Activated CD8-positive, alpha-beta memory T cell treated with anti-CD3 and anti-CD28 coated beads for 24 hours (primary cell): ENCODE measurements at regions not wholly inside any gene's neighbourhood (a gene's known extent, or its start where the extent isn't known, plus 50 kb on each side); places are given as distances from the start of the nearest gene placed in this dataset.
"Not testable (repeated sequence)": the region's sequence is repeated elsewhere in the genome, so short reads cannot be mapped to it uniquely, and the experiment has no call there.

Experiments used
- DNase-seq: peaks from one replicate; pipeline ENCODE4 v3.0.0-alpha.2; 2020

DNA sequence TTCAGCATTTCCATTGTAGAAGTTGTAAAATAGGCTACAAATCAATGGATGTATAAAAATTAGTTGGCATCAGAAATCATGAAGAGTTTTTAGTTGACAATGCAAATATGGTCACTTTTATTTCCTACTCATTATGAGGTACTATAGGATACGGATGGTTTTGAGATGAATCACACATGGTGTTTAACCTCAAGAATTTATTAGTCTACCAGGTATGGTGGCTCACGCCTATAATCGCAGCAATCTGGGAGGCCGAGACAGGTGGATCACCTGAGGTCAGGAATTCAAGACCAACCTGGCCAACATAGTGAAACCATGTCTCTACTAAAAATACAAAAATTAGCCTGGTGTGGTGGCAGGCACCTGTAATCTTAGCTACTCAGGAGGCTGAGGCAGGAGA, 1119.0 kb downstream of the NXPH1 start:
- DNase-seq = not testable (repeated sequence)

DNA sequence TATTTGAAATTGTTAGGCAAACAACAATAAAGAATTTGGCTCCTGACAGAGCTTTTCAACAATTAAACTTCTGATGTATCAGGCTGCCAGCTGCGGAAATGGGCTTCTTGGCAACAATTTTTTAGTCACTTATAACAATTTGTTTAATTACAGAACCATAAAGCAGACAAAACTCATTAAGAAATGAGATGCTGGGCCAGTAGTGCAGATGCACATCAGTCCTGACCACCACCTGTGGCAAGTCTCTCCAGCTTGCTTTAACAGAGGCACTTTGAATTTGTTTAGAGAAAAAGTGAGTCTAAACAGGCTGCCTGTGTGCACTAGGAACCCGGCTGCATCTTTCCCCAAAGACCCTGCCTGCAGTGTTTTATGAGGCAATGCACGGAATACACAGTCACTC, 1124.4 kb downstream of the NXPH1 start:
- DNase-seq = no peak

DNA sequence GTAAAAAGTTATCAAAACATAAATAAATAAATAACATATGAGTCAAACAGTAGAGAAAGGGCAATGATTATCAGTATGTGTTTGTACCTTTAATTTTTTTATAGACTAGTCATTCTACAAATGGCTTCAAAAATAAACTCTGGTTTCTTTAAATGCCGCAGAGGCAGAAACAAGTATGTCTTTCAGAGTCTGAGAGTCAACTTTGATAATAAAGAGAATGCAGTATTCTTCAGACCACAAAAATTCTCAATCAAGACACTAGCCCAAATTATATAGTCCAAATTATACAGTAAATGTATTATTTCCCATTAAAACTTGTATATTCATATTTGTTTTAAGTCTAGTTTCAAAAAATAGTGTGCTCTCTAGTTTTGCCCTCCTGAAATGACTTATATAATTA, 1142.3 kb downstream of the NXPH1 start:
- no peak for DNase-seq

DNA sequence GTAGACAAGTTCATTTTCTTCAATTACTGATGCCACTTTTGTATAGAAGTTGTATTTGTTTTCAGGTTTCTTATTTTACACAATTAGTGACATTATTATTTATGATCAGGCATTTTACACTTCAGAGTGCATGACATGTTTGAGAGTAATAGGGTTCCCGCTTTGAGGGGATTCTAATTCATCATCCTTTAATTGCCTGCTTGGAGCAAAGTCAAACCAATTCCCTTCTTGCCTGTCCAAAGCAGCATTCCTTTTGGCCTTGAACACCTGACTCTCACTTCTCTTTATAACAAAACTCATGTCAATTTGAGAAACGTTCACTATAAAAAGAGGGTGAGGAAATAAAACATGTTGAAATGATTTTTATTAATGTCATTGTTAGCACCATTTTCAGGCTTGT, 1149.4 kb downstream of the NXPH1 start:
- DNase-seq = no peak

DNA sequence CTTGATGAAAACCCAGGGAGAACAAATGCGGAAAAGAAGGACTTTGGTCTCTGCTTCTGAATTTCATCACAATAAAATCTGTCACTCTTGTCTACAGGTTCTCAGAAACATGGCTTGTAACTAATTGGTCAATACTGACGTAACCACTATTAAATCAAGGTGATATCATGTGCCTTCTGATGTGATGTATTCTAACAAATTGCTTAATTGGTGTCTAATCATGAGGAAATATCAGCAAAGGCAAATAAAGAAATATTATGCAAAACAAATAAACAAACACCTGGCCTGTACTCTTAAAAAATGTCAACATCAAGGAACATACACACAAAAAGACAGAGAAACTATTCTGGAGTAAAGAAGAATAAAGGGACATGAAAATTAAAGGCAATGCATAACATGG, 1165.0 kb downstream of the NXPH1 start:
- no peak for DNase-seq

DNA sequence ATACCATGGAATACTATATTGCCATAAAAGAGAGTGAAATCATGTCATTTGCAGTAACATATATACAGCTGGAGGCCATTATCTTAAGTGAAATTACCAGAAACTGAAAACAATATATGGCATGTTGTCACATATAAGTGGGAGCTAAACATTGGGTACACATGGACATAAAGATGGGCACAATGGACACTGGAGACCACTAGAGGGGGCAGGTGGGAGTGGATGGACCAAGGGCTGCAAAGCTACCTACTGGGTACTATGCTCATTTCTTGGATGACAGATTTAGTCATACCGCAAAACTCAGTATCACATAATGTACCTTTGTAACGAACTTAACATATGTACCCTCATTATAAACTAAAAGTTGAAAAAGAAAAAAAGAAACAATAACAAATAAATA, 1167.6 kb downstream of the NXPH1 start:
- no peak for DNase-seq

DNA sequence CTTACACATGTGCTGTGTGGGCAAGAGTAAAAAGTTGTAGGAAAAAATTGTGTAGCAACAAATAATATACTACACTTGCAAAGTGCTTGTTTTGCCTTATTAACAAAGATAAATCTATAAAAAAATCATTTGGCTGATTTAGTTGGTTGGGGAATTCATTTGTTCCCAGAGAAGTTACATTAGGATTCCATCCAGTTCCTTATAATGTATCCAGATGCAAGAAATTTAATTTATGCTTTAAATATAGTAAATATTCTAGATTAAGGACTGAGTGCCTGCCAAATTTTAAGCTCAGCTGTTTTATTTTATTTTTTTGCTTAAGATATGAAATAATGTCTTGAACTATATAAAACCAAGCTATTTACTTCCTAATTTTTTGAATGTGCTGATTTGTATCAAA, 1169.9 kb downstream of the NXPH1 start:
- DNase-seq = no peak

DNA sequence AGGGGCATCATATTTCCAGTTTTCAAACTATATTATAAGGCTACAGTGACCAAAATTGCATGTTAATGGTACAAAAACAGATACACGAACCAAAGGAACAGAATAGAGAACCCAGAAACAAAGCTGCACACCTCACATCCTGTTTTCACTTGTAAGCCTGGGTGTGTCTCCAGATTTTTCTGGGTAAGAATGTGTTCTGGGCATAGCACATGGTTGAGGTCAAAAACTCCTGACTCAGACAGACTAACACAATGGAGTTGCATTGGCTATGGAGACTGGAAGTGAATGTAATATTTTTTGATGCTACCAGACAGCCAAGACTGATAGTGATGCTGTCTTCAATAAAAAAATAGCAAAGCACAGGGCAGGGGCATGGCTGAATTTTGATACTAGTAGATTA, 1175.2 kb downstream of the NXPH1 start:
- no peak for DNase-seq

DNA sequence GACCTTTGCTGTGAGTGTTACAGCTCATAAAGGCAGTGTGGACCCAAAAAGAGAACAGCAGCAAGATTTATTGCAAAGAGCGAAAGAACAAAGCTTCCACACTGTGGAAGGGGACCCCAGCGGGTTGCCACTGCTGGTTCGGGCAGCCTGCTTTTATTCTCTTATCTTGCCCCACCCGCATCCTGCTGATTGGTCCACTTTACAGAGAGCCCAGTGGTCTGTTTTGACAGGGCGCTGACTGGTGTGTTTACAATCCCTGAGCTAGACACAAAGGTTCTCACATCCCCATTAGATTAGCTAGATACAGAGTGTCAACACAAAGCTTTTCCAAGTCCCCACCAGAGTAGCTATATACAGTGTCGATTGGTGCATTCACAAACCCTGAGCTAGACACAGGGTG, 1187.5 kb downstream of the NXPH1 start:
- not testable (repeated sequence) for DNase-seq

DNA sequence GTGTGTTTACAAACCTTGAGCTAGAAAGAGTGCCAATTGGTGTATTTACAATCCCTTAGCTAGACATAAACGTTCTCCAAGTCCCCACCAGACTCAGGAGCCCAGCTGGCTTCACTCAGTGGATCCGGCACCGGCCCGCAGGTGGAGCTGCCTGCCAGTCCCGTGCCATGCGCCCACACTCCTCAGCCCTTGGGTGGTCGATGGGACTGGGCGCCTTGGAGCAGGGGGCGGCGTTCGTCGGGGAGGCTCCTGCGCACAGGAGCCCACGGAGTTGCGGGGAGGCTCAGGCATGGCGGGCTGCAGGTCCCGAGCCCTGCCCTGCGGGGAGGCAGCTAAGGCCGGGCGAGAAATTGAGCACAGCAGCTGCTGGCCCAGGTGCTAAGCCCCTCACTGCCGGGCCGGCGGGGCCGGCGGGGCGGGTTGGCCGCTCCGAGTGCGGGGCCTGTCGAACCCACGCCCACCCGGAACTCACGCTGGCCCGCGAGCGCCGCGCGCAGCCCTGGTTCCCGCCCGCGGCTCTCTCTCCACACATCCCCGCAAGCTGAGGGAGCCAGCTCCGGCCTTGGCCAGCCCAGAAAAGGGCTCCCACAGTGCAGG, 1188.0 kb downstream of the NXPH1 start:
- DNase-seq = not testable (repeated sequence)

DNA sequence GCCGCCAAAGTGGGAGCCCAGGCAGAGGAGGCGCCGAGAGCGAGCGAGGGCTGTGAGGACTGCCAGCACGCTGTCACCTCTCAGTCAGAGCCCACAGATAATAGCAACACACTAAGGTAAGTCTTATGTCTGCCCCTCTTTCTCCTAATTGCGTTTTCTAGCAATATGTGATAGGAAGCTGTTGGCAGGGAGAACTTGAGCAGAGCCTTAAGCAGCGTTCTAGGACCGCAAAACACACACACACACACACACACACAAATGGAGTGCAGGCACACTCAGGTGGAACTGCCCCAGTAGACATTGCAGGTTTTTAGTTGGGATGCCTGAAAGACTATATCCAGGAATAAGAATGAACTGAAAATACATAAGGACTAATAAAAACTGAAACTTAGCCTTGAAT, 1188.5 kb downstream of the NXPH1 start:
- no peak for DNase-seq

DNA sequence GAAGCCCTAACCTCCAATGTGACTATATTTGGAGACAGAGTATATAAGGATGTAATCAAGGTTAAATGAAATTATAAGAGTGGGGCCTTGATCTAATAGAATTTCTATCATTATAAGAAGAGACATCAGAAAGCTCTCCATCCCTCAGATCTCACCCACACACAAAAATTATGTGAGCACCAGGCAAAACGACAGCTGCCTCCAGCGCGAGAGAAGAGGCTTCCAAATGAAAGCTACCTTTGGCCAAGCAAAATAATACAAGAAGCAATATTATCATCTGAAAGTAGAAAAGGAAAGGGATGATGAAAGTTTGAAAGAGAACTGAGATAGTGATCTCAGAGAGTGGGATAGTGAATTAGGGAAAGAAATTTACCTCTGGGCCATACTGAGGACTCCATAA, 1192.5 kb downstream of the NXPH1 start:
- no peak for DNase-seq

DNA sequence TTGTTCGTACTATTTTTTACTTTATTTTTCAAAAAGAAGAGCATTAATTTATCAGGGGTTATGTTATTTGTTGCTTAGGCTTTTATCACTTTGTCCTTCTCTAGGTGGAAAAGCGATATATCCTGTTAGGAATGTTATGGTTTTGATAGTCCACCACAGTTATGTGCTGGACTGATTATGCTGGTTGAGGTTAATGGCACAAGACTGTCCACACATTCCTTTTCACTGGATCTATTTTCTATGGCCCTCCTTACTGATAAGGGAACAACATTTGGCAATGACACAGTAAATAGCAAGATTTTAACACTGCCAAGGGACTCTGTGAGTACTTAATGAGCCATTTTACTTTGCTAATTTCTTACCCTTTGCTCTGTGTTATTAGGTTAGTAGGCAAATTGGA, 1212.3 kb downstream of the NXPH1 start:
- DNase-seq = no peak

DNA sequence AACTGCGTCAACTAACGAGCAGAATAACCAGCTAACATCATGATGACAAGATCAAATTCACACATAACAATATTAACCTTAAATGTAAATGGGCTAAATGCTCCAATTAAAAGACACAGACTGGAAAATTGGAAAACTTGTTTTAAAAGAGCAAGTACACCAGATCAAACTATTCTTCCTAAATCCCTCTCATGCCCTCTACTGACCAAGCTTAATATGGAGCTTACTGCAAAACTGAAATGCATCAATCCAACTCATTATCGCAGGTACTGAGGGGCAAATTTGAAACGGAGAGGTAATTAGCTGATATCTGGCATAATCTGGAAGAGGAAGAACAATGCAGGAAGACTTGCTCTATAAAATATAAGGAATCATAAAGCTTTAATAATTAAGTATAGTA, 1223.8 kb downstream of the NXPH1 start:
- no peak for DNase-seq

DNA sequence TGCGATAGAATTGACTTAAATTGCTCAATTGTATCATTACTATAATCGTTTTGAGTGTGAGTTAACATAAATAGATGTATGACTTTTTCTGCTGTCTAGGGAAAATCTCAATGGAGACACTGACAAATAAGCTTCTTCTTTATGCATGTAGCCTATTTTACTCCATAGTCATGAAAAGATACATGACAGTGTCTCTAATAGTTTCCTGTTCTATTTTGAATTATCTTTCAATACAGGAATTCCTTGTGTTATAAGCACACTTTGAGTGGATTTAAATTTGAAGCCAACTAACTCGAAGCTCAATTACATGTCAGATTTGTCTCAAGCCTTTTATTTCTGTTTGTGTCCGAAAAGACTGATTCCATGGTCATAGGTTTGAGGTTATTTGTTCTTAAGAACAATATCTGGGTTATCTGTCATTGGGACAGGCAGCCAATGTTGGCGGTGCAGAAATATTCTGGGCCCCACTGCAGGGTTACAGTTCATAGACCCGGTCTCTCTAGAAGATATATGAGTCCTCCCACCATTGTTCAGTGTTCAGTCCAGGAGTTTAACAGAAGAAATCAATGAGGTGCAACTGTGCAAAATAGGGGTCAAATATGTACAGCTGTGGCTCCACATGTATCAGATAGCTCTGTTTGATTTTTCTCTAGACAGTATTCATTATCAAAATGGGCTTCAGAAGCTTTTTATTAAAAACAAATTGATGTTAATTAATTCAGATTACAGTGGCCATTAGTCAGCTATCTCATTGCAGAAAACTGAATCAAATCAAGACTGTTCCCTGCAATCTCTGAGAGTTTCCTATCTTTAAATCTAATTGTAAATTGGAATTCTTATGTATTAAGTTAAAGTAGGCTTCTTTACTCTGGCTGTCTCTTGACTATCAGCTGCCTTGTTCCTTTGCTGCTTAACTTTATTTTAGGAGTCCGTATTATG, 1238.8 kb downstream of the NXPH1 start:
- no peak for DNase-seq

DNA sequence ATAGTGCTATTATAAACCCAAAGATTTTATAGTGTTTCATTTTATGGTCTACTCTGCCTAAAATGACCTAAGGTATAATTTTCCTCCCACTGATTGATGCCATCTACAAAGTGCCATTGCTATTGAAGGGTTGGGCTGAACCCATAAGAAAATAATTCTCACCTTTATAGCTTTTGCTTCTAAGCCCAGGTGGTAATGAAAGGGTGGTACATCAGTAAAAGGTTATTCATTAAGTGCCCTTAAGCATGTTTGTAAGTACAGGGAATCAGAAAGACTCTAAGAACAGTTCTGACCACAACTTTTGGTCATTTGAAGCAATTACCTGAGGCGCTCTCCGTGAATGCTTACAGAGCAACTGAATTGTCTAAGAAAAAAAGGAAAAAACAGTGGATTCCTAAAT, 1247.3 kb downstream of the NXPH1 start:
- DNase-seq = no peak

DNA sequence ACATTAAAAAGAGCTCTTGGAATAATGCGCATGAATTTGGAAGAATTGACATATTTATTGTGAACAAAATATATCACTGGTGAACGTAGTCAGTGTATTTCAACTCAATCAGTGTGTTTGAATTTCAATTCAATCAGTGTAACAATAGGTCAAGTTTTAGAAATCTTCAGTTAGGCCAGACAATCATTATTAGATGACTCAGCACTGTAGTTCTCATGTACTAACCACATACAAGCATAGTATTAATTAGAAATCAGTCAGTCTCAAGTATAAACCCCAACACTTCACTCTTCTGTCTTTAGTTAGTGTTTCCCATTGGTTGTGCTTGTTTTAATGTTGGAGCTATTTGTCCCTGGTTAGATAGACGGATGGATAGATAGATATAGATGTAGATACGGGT, 1247.9 kb downstream of the NXPH1 start:
- DNase-seq = no peak

DNA sequence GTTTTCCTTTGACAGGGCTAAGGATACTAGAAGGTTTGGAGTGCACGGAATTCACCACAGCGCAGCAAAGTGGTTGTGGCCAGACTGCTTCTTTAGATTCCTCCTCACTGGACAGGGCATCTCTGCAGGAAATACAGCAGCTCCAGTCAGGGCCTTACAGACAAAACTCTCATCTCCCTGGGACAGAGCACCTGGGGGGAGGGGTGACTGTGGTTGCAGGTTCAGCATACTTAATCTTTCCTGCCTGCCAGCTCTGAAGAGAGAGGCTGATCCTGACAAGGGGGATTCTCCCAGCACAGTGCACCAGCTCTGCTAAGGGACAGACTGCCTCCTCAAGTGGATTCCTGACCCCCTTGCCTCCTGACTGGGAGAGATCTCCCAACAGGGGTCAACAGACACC, 1257.9 kb downstream of the NXPH1 start:
- DNase-seq = no peak

DNA sequence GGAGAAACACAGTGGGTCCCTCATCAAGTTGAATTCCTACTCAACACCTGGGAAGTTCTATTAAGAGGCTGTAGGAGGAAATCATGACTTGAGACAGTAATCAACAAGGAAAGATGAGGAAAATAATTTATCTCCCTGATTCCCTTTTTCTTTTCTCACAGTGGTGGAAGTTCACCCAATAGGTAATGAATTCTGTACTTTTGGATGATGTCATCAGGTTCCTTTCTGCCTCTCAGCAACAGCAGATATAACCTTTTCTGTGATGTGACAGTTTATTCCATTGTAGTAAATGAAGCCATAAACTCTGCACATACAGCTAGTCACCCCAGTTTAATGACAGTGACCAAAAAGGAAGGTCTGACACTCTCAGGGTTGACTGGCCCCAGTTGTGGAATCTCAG, 1265.0 kb downstream of the NXPH1 start:
- DNase-seq = no peak

DNA sequence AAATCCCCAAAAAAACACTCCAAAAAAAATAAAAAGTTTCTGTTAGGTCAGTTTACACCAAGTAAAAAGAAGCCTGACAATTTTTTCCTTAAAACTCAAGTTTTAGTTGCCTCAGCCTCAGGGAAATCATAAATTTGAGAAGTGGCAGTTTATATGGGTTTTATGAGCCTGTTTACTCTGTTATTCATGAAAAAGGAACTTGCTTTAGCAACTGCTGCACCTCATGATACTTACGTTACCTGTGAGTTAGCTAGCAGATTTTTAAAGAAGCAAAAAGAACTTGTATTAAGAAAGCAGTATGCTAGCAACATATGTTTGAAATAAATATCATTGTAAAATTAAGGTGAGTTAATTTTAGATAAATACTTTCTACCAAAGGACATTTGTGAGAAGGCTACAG, 1264.5 kb upstream of the PHF14 start:
- DNase-seq = no peak

DNA sequence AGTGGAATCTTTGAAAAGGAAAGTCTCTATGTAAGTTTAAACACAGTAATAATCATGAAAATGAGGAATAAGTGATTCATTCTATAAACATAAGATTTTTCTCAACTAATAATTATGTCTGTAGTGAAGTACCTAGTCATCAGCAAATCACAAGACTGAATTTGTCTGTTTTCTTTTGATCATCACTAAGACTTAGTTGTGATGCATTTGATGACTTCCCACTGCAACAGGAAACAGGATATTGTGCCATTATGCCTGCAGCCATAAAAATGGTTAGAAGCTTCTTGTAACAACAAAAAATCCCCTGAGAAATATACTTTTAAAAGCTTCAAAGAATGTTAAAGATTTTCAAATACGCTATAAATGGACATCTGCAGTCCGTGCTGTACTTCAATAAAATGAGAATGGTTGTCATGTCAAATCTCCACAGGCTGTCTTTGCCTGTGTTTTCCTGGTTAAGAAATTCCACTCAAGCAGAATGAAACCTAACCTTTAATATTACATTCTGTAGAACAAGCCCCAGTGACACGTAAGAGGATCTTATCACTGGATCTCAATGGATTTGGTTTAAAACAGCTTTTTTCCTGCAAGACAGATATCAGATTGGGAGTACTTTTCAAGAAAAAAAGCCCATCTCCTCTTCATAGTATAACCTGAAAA, 1262.3 kb upstream of the PHF14 start:
- DNase-seq = no peak

DNA sequence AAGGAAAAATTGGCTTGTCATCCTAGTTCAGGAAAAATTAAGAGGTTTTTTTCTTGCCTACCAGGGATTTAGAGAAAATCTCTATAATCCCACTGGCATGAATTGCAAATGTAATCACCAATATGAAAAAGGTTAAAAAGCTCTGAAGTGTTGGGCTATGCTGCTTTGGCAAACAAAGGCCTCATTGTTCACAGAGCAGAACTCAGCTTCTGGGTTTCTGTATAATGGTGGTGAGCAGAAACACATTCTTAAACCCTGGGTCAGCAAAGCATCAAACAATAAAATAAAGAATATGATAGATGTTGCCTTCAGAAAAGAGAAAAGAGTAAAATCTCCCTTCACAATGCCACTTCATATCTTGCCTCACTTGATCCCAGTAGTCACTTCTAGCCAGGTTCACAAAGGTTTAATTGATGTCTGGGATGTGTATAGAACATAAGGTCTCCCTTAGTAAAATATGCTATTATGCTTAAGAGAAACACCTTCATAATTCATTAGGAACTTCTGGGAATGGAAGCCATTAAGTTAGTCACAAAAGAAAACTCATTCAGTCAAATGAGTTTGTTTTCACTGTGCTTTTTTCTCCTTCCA, 1255.5 kb upstream of the PHF14 start:
- DNase-seq = no peak

DNA sequence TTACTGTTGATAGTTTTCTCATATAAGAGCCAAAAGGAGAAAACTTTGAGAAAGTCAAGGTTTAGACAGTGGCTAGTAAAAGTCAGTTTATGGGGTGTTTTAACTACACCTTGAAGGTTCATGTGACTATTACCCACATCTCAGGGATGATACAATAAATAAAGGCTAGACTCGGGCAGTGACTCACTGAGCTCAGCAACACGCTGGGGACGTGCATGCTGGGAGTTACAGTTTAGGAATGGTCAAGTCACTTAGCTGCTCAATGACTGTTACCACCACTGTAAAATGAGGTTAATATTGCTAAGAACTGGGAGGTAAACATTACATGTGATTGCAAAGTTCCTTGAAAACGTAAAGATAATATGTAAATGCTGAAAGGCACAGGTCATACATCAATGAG, 1254.4 kb upstream of the PHF14 start:
- DNase-seq = no peak

DNA sequence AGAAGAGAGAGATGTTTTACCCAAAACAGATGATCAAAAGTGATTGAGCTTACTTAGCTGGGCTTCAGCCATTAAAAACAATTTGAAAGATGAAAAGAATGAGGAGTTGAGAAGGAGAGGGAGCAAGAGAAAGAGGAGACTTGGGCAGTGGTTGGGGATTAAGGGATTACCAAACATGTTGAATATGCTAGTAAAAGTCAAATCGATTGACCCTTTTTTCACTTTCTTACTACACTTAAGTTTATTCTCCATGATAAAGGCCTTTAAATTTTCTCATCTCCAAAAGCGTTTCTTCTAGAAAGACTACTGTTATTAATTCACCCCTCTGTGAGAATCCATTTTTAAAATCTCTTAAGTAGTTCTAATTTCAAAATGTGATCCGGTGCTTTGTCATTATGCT, 1254.0 kb upstream of the PHF14 start:
- no peak for DNase-seq
